Spleen (tissue), 11 donors: ENCODE measurements at regions not wholly inside any gene's neighbourhood (a gene's known extent, or its start where the extent isn't known, plus 50 kb on each side); places are given as distances from the start of the nearest gene placed in this dataset.
"Not testable (repeated sequence)": the region's sequence is repeated elsewhere in the genome, so short reads cannot be mapped to it uniquely, and the experiment has no call there.

ENCODE experiments used
- DNase-seq: peaks from one replicate; pipeline ENCODE4 v3.0.0-alpha.2; 2020
- H3K27ac ChIP-seq, 8 donors: fragments of 200-600 bp; sonication (generic) in 7 of 8; 1 replicate in 4 of 8; 2 replicates in 4 of 8; pipeline versions ENCODE4 v1.5.0 to v1.8.0; 2016 to 2021; ENCODE audit warnings: inconsistent platforms in 4 of 8, mild to moderate bottlenecking in 4 of 8, moderate library complexity in 1 of 8
- H3K27me3 ChIP-seq, 7 donors: fragments of 200-600 bp; sonication (generic) in 6 of 7; replicated peaks in 1 of 7; 1 replicate in 4 of 7; 2 replicates in 3 of 7; pipeline versions ENCODE4 v1.5.0 to v1.8.0; 2016 to 2021; ENCODE audit warnings: inconsistent platforms in 3 of 7, mild to moderate bottlenecking in 1 of 7
- H3K36me3 ChIP-seq, 6 donors: fragments of 200-600 bp; sonication (generic) in 5 of 6; 1 replicate in 4 of 6; 2 replicates in 2 of 6; pipeline versions ENCODE4 v1.5.0 to v1.8.0; 2016 to 2021; ENCODE audit warnings: inconsistent platforms in 2 of 6
- H3K4me1 ChIP-seq, 6 donors: fragments of 200-600 bp; sonication (generic) in 5 of 6; 1 replicate in 3 of 6; 2 replicates in 3 of 6; pipeline versions ENCODE4 v1.5.0 to v1.8.0; 2016 to 2021; ENCODE audit warnings: inconsistent platforms in 3 of 6
- H3K4me3 ChIP-seq, 8 donors: fragments of 200-600 bp; sonication (generic) in 7 of 8; 1 replicate in 4 of 8; 2 replicates in 4 of 8; pipeline versions ENCODE4 v1.5.0 to v1.8.0; 2016 to 2021; ENCODE audit warnings: inconsistent platforms in 4 of 8, mild to moderate bottlenecking in 4 of 8, moderate library complexity in 2 of 8
- H3K9me3 ChIP-seq, 8 donors: fragments of 200-600 bp; sonication (generic) in 7 of 8; 1 replicate in 4 of 8; 2 replicates in 4 of 8; pipeline versions ENCODE4 v1.5.0 to v1.8.0; 2016 to 2021; ENCODE audit warnings: inconsistent platforms in 4 of 8
- CTCF ChIP-seq, 11 experiments: fragments of 200-600 bp in 7 of 11; fragments of 450-650 bp in 4 of 11; sonication (generic) in 4 of 11; IDR thresholded peaks in 8 of 11; conservative IDR thresholded peaks in 3 of 11; 1 replicate in 7 of 11; 2 replicates in 4 of 11; pipeline versions ENCODE4 v1.4.0 to v1.8.0; 2016 to 2021; ENCODE audit warnings: antibody characterized with exemption in 11 of 11, inconsistent platforms in 4 of 11, mild to moderate bottlenecking in 1 of 11
- POLR2A ChIP-seq, 3 donors: fragments of 450-650 bp; IDR thresholded peaks; one replicate each; pipeline ENCODE4 v1.5.1; 2017; ENCODE audit warnings: antibody characterized with exemption in 3 of 3, mild to moderate bottlenecking in 1 of 3
- POLR2AphosphoS5 ChIP-seq, 3 donors: sonication (generic); formaldehyde crosslinking; IDR thresholded peaks; one replicate each; pipeline ENCODE4 v1.5.1; 2017; ENCODE audit warnings: antibody characterized with exemption in 3 of 3
- WGBS, 5 donors: extraction: QIAGEN DNeasy Blood & Tissue Kit in 3 of 5; methylation state at CpG; one replicate each; pipeline versions ENCODE4 v1.1.5 to v1.1.7; 2013 to 2018; 5-methylcytosine and 5-hydroxymethylcytosine counted together
- intact Hi-C: fragments of 100-400 bp; cut with DNase I; formaldehyde crosslinking; loops from one replicate; pipeline ENCODE4 v1.15.0; 2023; ENCODE audit warnings: low total_unique reads
- donor health status: healthy with polysubstance abuse.
- donor health status: DM: no; HTN: no; CAD: no; lungs with moderate emphysema.
- donor health status: DM: no; HTN: no; CAD: no.
- donor health status: Bipolar disorder and iron deficiency.
- donor health status: healthy.
- donor health status: DM: no; HTN: no; CAD: no.
- donor health status: DM: yes; HTN: yes; CAD: no.

- no peak for TF ChIP-seq POLR2AphosphoS5 (IDR thresholded peaks at IDR 0.05)
- TF ChIP-seq CTCF (IDR thresholded peaks at IDR 0.05 in 8 of 11, conservative IDR thresholded peaks at IDR 0.05 in 3 of 11), result no peak
- no peak for TF ChIP-seq POLR2A (IDR thresholded peaks at IDR 0.05)
- DNase-seq, result no peak
- Histone ChIP-seq H3K27ac (no peak overlapping the region), H3K4me1 (no peaks in the 10 kb centered on the region), H3K4me3 (no peak overlapping the region), H3K27me3 (no peaks in the 10 kb centered on the region), H3K36me3 (no peaks in the 10 kb centered on the region), H3K9me3 (peaks cover 0 to 56% (median 6%) of the 10 kb centered on the region in 8 donors)
- intact Hi-C loops, result no loop called here
- 86 to 94% (median 88%) methylated on average over 18 of the region's 18 CpGs for WGBS, 5 donors
Measured at GRCh38 chrX:537151-537550, 93.4 kb upstream of the SHOX start.

GRCh38 chrX:538311-538710, 92.3 kb upstream of the SHOX start:
- Histone ChIP-seq H3K36me3 (no peaks in the 10 kb centered on the region), H3K27ac (no peak overlapping the region), H3K4me3 (no peak overlapping the region), H3K4me1 (no peaks in the 10 kb centered on the region), H3K27me3 (no peaks in the 10 kb centered on the region), H3K9me3 (peaks cover 0 to 67% (median 10%) of the 10 kb centered on the region in 8 donors)
- TF ChIP-seq POLR2A (IDR thresholded peaks at IDR 0.05) (no peak), POLR2AphosphoS5 (IDR thresholded peaks at IDR 0.05) (no peak), CTCF (IDR thresholded peaks at IDR 0.05 in 8 of 11, conservative IDR thresholded peaks at IDR 0.05 in 3 of 11) (no peak)
- no peak for DNase-seq
- WGBS, 5 donors, result 83 to 90% (median 86%) methylated on average over 11 of the region's 11 CpGs
- intact Hi-C loops, result no loop called here

- intact Hi-C loops, H3K4me1 ChIP-seq, H3K27ac ChIP-seq, DNase-seq, H3K4me3 ChIP-seq, H3K36me3 ChIP-seq, H3K27me3 ChIP-seq: not testable (repeated sequence)
- WGBS, 5 donors, result 84 to 93% (median 88%) methylated on average over 10 of the region's 10 CpGs
- H3K9me3 ChIP-seq, result peaks cover 0 to 73% (median 10%) of the 10 kb centered on the region in 8 donors
Measured at GRCh38 chrX:541006-541405, 89.6 kb upstream of the SHOX start.

GRCh38 chrX:542179-542578, 88.4 kb upstream of the SHOX start:
- Histone ChIP-seq H3K36me3 (no peaks in the 10 kb centered on the region), H3K9me3 (peaks cover 0 to 68% (median 10%) of the 10 kb centered on the region in 8 donors), H3K27me3 (no peaks in the 10 kb centered on the region), H3K4me3 (no peak overlapping the region), H3K4me1 (no peaks in the 10 kb centered on the region), H3K27ac (no peak overlapping the region)
- no peak for TF ChIP-seq POLR2A (IDR thresholded peaks at IDR 0.05)
- no peak for TF ChIP-seq CTCF (IDR thresholded peaks at IDR 0.05 in 8 of 11, conservative IDR thresholded peaks at IDR 0.05 in 3 of 11)
- no peak for TF ChIP-seq POLR2AphosphoS5 (IDR thresholded peaks at IDR 0.05)
- DNase-seq, result no peak
- intact Hi-C loops, result no loop called here
- WGBS, 5 donors, result 86 to 92% (median 88%) methylated on average over 9 of the region's 9 CpGs

GRCh38 chrX:545452-545885, 85.1 kb upstream of the SHOX start:
- WGBS, 5 donors, result 42 to 58% (median 55%) methylated on average over 19 of the region's 19 CpGs

More at GRCh38 chrX:545452-545885, 85.1 kb upstream of the SHOX start:
- no peak overlapping the region for H3K4me3 ChIP-seq
- no peaks in the 10 kb centered on the region for H3K4me1 ChIP-seq
- no peak overlapping the region for H3K27ac ChIP-seq
- intact Hi-C loops, result no loop called here
- H3K36me3 ChIP-seq, result no peaks in the 10 kb centered on the region
- TF ChIP-seq CTCF (IDR thresholded peaks at IDR 0.05 in 8 of 11, conservative IDR thresholded peaks at IDR 0.05 in 3 of 11), result no peak
- TF ChIP-seq POLR2AphosphoS5 (IDR thresholded peaks at IDR 0.05), result no peak
- no peak for TF ChIP-seq POLR2A (IDR thresholded peaks at IDR 0.05)
- DNase-seq, result no peak
- H3K9me3 ChIP-seq, result peaks cover 0 to 53% (median 11%) of the 10 kb centered on the region in 8 donors
- H3K27me3 ChIP-seq, result no peaks in the 10 kb centered on the region
